NCI-H146 treated with DMSO at 0.1 percent for 48 hours (cell line): ENCODE measurements at regions not wholly inside any gene's neighbourhood (a gene's known extent, or its start where the extent isn't known, plus 50 kb on each side); places are given as distances from the start of the nearest gene placed in this dataset.
"Not testable (repeated sequence)": the region's sequence is repeated elsewhere in the genome, so short reads cannot be mapped to it uniquely, and the experiment has no call there.

ENCODE experiments used
- DNase-seq: peaks from one replicate; lab custom pipeline; 2025; ENCODE audit not compliant: unreplicated experiment; lab: John Stamatoyannopoulos, UW

- no peak for DNase-seq
Measured at GRCh38 chr7:54111814-54112511, 430.2 kb upstream of the VSTM2A start.

- no peak for DNase-seq
Measured at GRCh38 chr7:54112567-54112966, 429.6 kb upstream of the VSTM2A start.

- no peak for DNase-seq
Measured at GRCh38 chr7:54115028-54115763, 427.0 kb upstream of the VSTM2A start.

- DNase-seq: no peak
Measured at GRCh38 chr7:54116956-54117355, 425.2 kb upstream of the VSTM2A start.

DNA sequence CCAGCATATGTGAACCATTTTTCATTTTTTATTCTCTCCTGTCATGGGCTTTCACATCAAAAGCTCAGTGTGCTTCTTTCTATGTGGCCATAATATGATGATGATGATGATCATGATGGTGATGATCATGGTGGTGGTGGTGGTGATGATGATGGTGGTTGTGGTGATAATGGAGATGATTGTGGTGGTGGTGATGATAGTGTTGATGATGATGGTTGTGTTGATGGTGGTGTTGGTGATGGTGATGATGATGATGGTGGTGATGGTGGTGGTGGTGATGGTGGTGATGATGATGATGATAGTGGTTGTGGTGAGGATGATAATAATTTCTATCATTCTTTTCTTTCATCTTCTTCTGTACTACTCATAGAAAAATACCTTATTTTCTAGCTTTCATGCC lies 413.1 kb upstream of the VSTM2A start:
- DNase-seq: no peak

- DNase-seq: no peak
Measured at GRCh38 chr7:54141576-54141975, 400.6 kb upstream of the VSTM2A start.

- no peak for DNase-seq
Measured at GRCh38 chr7:54145716-54146115, 396.5 kb upstream of the VSTM2A start.

DNA sequence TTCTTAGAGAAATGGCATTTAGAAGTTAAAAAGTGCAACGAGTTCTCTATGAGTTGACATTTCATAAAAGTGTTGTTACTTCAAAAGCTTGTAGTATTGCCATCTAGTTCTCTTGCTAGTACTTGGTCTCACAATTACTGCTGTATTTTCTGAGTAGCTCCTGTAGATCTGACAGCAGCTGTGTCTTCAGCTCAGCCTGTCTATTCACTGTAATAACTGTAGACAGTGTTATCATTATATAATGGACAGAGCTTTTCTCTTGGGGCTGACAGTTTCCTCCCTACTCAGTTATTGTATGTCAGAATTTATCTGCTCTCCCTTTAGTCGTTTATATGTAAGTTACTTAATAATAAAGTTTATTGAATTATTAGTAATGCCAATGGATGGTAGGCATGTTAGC lies 388.7 kb upstream of the VSTM2A start:
- no peak for DNase-seq

- DNase-seq: no peak
Measured at GRCh38 chr7:54159088-54159487, 383.1 kb upstream of the VSTM2A start.

DNA sequence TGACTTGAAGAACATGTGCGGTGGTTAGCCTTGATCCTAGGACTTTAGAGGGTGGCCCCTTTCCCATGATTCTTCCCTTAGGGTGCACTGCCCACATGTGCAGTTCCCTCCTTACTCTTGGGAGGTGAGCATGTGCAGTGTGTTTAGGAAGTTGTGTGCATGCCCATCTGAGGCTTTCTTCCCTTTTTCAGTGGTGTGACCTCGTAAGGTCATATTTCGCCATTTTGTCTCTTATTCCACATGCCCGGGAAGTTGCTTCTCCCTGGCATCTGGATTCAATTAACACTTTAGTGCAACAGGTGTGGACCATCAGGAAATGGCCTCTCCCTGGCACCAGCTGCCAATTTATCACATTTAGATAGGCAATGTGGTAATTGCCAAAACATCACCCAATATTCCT lies 380.6 kb upstream of the VSTM2A start:
- no peak for DNase-seq

- no peak for DNase-seq
Measured at GRCh38 chr7:54166419-54166818, 375.8 kb upstream of the VSTM2A start.

DNA sequence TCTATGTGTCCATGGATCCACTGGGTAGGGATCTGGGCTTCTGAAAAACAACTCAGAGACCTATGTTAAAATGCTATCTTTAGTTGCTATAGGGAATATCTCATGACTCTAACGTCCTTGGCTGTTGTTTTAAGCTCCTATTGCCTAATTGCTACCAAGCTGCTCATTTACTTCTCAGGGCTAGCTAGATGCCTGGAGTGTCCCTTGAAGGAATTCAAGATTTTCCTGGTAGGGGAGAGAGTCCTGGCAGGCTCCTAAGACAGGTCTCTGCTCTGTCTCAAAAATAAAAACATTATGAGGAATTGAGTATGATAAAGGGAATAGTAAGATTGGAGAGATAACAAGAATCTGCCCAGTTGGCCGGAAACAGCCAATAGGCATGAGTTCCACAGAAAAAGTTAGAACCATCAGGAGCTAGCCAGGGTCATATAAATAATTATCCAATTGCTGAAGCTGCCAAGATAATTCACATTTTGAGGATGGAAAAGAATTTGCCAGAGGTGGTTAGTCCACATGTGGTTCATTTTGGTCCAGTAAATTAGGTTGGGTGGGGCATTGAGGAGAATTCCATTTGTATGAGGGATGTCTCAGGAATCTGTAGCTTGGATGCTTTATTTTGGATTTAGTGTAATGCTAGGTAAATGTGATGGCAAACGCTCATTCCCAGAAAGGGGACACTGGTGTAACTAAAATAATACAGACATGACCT lies 362.7 kb upstream of the VSTM2A start:
- DNase-seq: no peak

DNA sequence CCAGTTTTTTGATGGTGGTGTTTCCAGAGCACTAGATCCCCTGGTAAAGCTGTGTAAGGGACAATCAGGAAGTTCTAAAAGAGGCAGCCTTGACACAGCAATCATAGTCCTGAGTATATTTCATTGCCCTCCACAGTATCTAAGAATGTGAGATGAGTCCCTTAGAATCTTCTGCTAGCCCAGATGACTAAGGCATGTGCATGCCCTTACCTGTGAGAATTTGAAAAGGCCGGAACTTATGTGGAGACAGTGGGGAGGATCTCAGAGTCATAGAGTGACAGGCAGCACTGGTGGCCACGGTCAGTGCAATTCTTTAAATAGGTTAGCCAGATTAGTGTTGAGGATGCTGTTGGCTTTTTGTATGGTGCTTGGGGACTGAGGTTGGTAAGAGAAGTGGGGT lies 361.4 kb upstream of the VSTM2A start:
- no peak for DNase-seq

DNA sequence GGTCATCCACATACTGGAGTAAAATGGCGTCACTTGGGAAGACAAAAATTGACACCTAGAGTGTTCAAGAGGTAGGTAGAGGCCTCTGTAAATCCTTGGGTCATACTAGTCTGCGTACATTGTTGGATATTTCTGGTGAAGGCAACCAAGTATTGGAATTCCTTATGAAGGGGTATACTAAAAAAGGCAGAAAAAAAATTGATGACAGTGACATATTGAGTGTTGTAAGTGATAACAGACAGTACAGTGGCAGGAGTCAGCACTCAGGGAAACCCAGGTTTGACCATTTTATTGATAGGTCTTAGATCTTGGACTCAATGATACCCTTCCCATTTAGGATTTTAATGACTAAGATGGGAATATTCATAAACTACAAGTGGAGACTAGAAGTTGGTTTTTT lies 359.1 kb upstream of the VSTM2A start:
- DNase-seq: no peak

GRCh38 chr7:54186336-54186735 lies 355.8 kb upstream of the VSTM2A start:
- DNase-seq: no peak

- no peak for DNase-seq
Measured at GRCh38 chr7:54187886-54188685, 354.1 kb upstream of the VSTM2A start.

DNA sequence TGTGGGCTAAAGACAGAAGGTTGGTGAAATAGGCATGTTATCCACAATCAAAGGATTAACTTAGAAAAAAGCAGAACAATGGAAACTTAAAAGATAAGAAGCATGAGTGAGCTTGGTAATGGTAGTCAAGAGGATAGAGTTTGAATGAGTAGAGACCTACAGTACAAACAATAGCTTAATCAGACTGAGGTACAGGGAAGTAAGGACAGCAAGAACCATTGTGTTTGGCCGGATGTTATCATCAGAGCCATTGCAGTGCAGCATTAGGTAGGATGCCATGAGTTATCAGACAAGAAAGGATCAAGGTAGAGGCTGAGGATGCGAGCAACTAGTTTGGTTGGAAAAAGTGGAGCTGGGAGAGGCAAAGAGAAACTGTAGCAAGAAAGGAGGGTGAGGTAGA lies 353.3 kb upstream of the VSTM2A start:
- DNase-seq: no peak

DNA sequence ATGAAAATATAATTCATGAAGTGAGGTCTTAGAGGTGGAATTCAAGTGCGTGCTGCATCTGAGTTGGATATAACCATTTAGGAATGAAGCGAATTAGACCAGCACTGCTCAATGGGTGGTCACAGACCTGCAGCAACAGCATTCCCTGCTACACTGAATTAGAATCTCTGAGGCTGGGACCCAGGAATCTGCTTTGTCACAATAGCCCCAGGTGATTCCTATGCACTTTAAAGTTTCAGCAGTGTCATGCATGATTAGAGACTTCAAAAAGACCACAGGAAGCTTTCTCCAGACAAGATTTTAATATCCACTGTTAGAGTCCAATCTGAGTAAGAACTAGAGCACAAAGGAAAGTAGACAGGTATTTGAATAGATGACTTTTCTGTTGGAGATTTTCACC lies 352.8 kb upstream of the VSTM2A start:
- DNase-seq: no peak

DNA sequence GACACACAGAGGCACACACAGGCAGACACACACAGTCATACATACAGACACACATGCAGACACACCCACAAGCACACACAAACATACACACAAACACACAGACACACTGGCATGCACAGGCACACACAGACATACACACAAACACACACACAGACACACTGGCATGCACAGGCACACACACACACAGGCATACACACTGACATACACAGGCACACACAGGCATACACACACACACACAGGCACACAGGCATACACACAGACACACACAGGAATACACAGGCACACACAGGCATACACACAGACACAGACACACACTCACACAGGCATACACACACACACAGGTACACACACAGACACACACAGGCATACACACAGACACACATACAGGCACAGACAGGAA lies 340.7 kb upstream of the VSTM2A start:
- DNase-seq: no peak

- no peak for DNase-seq
Measured at GRCh38 chr7:54215424-54215823, 326.8 kb upstream of the VSTM2A start.

DNA sequence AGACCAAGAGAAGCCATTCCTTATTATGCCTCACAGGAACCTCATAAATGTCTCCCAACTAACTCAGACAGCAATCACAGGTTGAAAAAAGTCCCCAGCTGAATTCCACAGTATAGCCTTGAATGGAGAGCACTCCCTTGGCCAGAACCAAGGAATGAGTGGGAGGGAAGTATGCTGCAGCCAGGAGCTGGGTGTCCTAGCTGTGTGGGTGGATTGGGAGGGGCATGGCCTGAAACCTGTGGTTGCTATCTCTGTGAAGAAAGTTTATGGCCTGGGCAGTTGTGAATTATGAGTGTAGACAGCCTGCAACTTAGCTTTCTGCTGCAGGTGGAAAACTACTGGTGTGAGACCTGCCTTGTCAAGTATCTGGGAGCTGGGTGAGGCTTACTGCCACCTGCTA lies 316.1 kb upstream of the VSTM2A start:
- not testable (repeated sequence) for DNase-seq
